GM18505 (cell line): ENCODE measurements at regions not wholly inside any gene's neighbourhood (a gene's known extent, or its start where the extent isn't known, plus 50 kb on each side); places are given as distances from the start of the nearest gene placed in this dataset.

ENCODE experiments used
- ATAC-seq: cut with Tn5 transposase; IDR thresholded peaks from one replicate; pipeline ENCODE4 v1.9.1; 2021; ENCODE audit not compliant: unreplicated experiment
- POLR2A ChIP-seq: IDR thresholded peaks from 4 replicates; pipeline ENCODE4 v1.6.1; 2011; ENCODE audit warnings: borderline replicate concordance; ENCODE audit not compliant: insufficient read depth, insufficient read length; ENCODE audit errors: extremely low read depth

- no peak for ATAC-seq
- TF ChIP-seq POLR2A, result no peak
Measured at GRCh38 chr13:67651908-67652465, 421.9 kb upstream of the PCDH9 start.

- no peak for TF ChIP-seq POLR2A
- ATAC-seq, result no peak
Measured at GRCh38 chr13:67650471-67650870, 420.3 kb upstream of the PCDH9 start.

DNA sequence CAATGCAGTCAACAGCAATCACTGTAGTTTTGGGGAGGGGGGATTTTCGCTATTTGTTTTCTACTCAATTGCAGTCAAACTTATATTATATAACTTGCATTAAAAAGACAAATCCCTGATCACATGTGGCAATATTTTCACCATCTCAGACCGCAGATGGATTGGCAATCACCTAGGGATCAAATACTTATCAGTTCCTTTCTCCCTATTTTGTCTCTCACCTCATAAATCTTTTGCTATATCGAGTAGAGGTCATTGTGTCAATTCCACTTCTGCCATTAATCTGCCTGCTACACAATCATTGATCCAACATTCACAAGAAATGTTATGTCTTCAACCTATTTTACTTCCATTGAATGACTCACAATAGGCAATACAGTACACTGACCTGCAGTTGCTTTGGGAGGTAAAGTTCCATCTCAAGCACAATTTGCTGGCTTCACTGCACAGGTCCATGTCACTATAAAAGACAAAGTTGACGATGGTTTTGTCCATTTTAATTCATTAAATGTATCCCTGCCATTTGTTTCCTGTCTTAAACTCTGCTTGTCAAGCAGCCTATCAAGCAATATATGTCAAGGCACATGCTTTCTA is 415.8 kb upstream of the PCDH9 start:
- no peak for ATAC-seq
- no peak for TF ChIP-seq POLR2A

GRCh38 chr13:67643516-67644055 is 413.4 kb upstream of the PCDH9 start:
- no peak for TF ChIP-seq POLR2A
- ATAC-seq, result no peak

DNA sequence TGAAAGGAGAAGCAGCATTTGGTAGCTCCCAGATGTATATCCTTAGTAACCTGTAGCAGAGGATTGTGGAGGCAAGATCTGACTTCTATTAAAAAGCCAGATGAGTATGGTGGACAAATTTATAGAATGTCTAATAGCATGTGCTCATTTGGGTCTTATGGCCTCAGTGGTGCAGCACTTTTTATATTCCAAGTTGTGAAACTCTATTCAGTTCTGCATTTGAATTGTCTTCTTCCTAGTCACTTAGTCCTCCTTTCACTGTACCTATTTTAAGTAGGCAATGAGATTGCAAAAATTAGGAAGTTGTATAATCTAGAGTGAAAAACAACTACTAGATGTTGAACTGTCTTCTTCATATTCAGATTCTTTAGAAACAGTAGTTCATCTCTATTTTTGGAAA is 412.5 kb upstream of the PCDH9 start:
- no peak for ATAC-seq
- TF ChIP-seq POLR2A, result no peak

DNA sequence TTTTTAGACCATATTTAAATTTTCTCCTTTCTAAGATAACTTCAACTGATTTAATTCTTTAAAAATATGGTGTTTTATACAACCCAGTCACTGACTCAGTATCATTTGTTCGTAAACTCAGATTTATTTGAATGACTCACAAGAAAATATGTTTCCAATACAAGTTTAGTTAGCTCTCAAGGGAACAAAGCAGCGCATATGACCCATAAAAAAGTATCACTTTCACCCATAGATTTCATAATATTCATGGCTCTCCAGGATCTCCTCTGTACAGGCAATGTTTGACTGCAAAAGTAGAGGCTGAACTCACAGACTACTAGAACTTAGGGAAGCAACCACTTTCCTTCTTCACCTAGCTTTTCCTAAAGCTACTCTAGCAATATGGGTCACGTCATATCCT is 405.6 kb upstream of the PCDH9 start:
- no peak for ATAC-seq
- no peak for TF ChIP-seq POLR2A

GRCh38 chr13:67632590-67632989 is 402.5 kb upstream of the PCDH9 start:
- no peak for TF ChIP-seq POLR2A
- no peak for ATAC-seq

GRCh38 chr13:67630640-67631039 is 400.5 kb upstream of the PCDH9 start:
- no peak for TF ChIP-seq POLR2A
- no peak for ATAC-seq

- no peak for TF ChIP-seq POLR2A
- no peak for ATAC-seq
Measured at GRCh38 chr13:67623630-67624029, 393.5 kb upstream of the PCDH9 start.

DNA sequence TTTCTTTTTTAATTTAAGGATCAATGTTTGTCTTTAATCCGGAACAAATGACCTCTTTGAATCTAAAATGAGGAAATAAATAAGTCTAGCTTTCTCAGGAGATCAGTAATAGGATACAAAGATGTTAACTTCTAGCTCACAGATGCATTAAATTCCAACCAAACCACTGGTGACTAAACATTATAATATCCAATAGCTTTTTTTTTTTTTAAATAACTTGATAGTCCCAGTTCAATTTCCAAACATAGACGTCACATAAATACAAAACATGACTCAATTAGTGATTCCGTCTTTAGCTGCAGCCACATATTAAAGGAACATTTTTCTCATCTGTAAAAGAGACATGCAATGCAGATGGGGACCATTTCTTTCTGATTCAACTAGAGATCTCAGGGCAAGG is 390.5 kb upstream of the PCDH9 start:
- ATAC-seq, result no peak
- no peak for TF ChIP-seq POLR2A

GRCh38 chr13:67619995-67620380 is 389.9 kb upstream of the PCDH9 start:
- ATAC-seq, result no peak

GRCh38 chr13:67619351-67619994 is 389.3 kb upstream of the PCDH9 start:
- no peak for TF ChIP-seq POLR2A
- no peak for ATAC-seq

More at GRCh38 chr13:67619995-67620380, 389.9 kb upstream of the PCDH9 start:
- no peak for TF ChIP-seq POLR2A

- TF ChIP-seq POLR2A, result no peak
- ATAC-seq, result no peak
Measured at GRCh38 chr13:67614579-67614978, 384.4 kb upstream of the PCDH9 start.

GRCh38 chr13:67614013-67614412 is 383.9 kb upstream of the PCDH9 start:
- ATAC-seq, result no peak
- no peak for TF ChIP-seq POLR2A
